Heart left ventricle (tissue), 13 donors: ENCODE measurements at regions not wholly inside any gene's neighbourhood (a gene's known extent, or its start where the extent isn't known, plus 50 kb on each side); places are given as distances from the start of the nearest gene placed in this dataset.

Source experiments
- POLR2A ChIP-seq, 2 donors: fragments of 450-650 bp; IDR thresholded peaks; one replicate each; pipeline ENCODE4 v1.6.1; 2017; ENCODE audit warnings: antibody characterized with exemption in 2 of 2, mild to moderate bottlenecking in 2 of 2, moderate library complexity in 2 of 2
- TF ChIP-seq, protein P1 (sequence below), 12 donors: fragments of 200-600 bp; sonication (generic) in 4 of 12; IDR thresholded peaks; one replicate each; pipeline versions ENCODE4 v1.5.0 to v1.8.0; 2018 to 2022; ENCODE audit warnings: antibody characterized with exemption in 12 of 12, mild to moderate bottlenecking in 5 of 12
- donor health status: ischemic (EF 13 %, LVEDD 7.1; RV severe dilation, severe dysfunction).
- donor health status: DM: no; HTN: yes; CAD: no.
- donor health status: DM: no; HTN: no; CAD: no.
- donor health status: ischemic (EF 25% LVEDD 6.9; RV normal size, moderate dysfunction).
- donor health status: ischemic (EF 25% LVEDD 5.7; RV mildly dilated, moderate dysfunction).
- donor health status: ischemic (EF 35%, LVEDD 5.7; RV mildly dilated, moderate dysfunction).
- donor health status: nonischemic (EF 11% LVEDD 7.7; RV severe dilation, severe dysfunction).
- donor health status: DM: yes; HTN: yes; CAD: no.
- donor health status: PGD.
- donor health status: ischemic (EF 29% LVEDD 5.4; RV normal size, mild dysfunction).
- donor health status: nonischemic (EF 23%, LVEDD 6.1; RV moderate dilation, normal function).

DNA sequence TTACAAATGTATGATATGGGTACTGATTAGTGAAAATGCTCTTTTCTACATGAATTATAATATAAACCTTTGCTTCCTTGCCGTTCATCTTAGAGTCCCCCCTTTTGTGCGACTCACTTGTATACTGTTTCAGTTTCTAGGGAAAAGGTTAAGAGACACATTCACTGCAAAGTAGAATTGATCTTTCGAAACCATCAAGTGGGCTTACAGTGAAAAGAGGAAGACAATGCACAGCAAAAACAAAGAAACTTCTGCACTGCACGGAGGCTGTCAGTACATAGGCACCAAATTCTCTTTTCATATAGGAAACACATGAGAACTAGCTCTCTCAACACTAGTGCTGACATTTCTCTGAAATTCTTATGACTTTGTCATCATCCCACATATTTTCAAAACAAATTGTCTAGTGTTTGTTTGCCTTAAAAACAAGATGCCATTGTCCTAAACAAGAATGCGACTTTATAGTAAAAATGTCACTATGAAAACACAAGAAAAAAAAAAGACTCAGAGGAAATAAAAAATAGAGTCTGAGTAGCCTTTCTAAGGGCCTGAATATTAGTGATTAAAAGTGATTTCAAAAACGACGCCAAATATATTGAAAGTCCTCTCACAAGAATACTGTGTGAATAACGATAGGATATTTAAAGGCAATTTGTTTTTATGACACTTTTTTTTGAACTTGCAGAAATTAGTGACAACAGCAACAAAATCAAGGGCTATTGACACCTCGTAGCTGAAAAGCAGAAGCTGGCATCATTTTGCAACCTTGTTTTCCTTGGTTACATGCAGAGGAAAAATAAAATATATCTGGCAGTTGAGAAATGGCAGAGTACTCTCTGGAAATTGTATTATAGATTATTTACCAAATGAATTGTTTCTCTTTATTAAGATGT lies 827.0 kb downstream of the BCL11A start:
- TF ChIP-seq, protein P1, sequence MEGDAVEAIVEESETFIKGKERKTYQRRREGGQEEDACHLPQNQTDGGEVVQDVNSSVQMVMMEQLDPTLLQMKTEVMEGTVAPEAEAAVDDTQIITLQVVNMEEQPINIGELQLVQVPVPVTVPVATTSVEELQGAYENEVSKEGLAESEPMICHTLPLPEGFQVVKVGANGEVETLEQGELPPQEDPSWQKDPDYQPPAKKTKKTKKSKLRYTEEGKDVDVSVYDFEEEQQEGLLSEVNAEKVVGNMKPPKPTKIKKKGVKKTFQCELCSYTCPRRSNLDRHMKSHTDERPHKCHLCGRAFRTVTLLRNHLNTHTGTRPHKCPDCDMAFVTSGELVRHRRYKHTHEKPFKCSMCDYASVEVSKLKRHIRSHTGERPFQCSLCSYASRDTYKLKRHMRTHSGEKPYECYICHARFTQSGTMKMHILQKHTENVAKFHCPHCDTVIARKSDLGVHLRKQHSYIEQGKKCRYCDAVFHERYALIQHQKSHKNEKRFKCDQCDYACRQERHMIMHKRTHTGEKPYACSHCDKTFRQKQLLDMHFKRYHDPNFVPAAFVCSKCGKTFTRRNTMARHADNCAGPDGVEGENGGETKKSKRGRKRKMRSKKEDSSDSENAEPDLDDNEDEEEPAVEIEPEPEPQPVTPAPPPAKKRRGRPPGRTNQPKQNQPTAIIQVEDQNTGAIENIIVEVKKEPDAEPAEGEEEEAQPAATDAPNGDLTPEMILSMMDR (IDR thresholded peaks at IDR 0.05) = no peak
- TF ChIP-seq POLR2A (IDR thresholded peaks at IDR 0.05) = no peak
